ENCODE measurements at regions not wholly inside any gene's neighbourhood (a gene's known extent, or its start where the extent isn't known, plus 50 kb on each side); places are given as distances from the start of the nearest gene placed in this dataset.

DNA sequence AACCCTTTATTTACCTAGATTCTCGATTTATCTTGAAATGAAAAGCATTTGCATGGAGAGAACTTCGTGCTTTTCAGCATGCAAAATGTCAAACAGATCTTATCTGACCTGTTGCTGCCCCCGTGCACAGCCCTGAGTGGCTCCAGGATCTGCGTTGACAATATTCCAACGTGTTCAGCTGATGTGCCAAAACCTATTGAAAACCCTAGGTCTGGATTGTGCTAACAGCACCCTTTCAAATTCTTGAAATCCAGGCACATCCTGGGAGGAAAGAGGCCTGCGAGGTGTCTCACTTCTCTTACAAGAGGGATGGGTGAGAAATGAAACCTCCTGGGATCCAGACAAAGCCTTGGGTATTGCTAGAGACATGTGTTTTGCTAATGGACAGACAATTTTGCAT lies 231.8 kb downstream of the MAP2K4 start:
- H3K36me3 Mint-ChIP-seq (ENCODE audit: low read depth): no peaks in the 10 kb centered on the region
- H3K27ac Mint-ChIP-seq: no peak overlapping the region
- no peak for DNase-seq
- H3K4me3 Mint-ChIP-seq: no peak overlapping the region
- no peaks in the 10 kb centered on the region for H3K27me3 Mint-ChIP-seq
- H3K9me3 Mint-ChIP-seq: no peaks in the 10 kb centered on the region
- POLR2A ChIA-PET: no interaction called here
- no peaks in the 10 kb centered on the region for H3K4me1 Mint-ChIP-seq
- CTCF ChIA-PET: no interaction called here

DNA sequence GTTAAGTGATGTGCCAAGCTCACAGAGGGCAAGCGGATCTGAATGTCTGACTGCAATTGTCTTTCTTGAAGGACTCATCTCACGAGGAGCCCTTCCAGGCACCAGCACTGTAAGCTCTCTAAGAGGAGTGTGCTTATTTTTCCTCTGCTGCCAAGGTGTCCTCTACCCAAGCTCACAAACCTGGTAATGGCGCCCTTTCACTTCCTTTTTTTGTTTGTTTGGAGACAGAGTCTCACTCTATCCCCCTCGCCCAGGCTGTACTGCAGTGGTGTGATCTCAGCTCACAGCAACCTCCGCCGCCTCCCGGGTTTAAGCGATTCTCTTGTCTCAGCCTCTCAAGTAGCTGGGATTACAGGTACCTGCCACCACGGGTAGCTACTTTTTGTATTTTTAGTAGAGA lies 233.8 kb downstream of the MAP2K4 start:
- CTCF ChIA-PET: no interaction called here
- no peaks in the 10 kb centered on the region for H3K27me3 Mint-ChIP-seq

DNA sequence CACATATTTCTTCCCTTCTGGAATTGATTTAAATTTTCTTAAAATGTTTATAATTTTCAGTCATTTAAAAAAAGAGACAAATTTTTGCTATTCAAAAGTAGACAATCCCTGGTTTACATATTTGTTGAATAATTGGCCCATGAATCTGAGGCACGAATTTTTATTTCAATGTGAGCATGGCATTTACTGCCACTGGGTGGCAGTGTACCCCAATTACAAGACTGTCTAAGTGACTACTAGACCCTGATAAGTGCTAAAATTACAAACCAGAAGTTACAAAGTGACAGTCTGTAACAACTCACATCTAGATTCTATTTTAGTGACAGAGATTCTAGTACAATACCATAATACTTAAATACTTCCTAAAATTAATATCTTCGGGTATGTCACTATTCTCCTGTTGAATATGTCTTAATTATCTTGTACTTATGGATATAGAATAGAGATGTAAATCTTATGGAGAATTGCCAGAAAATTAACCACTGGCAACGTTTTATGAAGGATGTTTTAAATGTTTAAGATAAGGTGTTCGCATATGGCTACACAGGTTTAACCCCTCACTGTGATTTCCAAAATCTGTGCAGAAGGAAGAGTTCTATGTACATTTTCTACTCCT lies 235.8 kb downstream of the MAP2K4 start:
- H3K4me3 Mint-ChIP-seq: no peak overlapping the region
- POLR2A ChIA-PET: no interaction called here
- H3K9me3 Mint-ChIP-seq: peaks cover 5% of the 10 kb centered on the region
- no peaks in the 10 kb centered on the region for H3K4me1 Mint-ChIP-seq
- H3K27ac Mint-ChIP-seq: no peak overlapping the region
- CTCF ChIA-PET: interaction anchor here (1.3 kb wide), 1 partner anchor 46 kb away, joined by 3 read pairs; no protein-coding TSS in a partner anchor
- no peak for DNase-seq
- no peaks in the 10 kb centered on the region for H3K27me3 Mint-ChIP-seq
- H3K36me3 Mint-ChIP-seq (ENCODE audit: low read depth): no peaks in the 10 kb centered on the region

More for the DNA sequence above, 233.8 kb downstream of the MAP2K4 start:
- Mint-ChIP-seq H3K4me1 (no peaks in the 10 kb centered on the region), H3K4me3 (no peak overlapping the region), H3K9me3 (no peaks in the 10 kb centered on the region), H3K36me3 (ENCODE audit: low read depth) (no peaks in the 10 kb centered on the region), H3K27ac (no peak overlapping the region)
- no peak for DNase-seq
- POLR2A ChIA-PET: no interaction called here

- H3K4me3 Mint-ChIP-seq: no peak overlapping the region
- H3K9me3 Mint-ChIP-seq: peaks cover 10% of the 10 kb centered on the region
- ChIA-PET CTCF (no interaction called here), POLR2A (no interaction called here)
- H3K36me3 Mint-ChIP-seq (ENCODE audit: low read depth): no peaks in the 10 kb centered on the region
- no peaks in the 10 kb centered on the region for H3K27me3 Mint-ChIP-seq
- no peak overlapping the region for H3K27ac Mint-ChIP-seq
- no peaks in the 10 kb centered on the region for H3K4me1 Mint-ChIP-seq
- no peak for DNase-seq
Observed at GRCh38 chr17:12257176-12257575, 236.5 kb downstream of the MAP2K4 start.

GRCh38 chr17:12261354-12261753 lies 240.7 kb downstream of the MAP2K4 start:
- ChIA-PET CTCF (no interaction called here), POLR2A (no interaction called here)
- Mint-ChIP-seq H3K36me3 (ENCODE audit: low read depth) (no peaks in the 10 kb centered on the region), H3K4me1 (no peaks in the 10 kb centered on the region), H3K9me3 (peaks cover 12% of the 10 kb centered on the region), H3K27ac (no peak overlapping the region), H3K4me3 (no peak overlapping the region), H3K27me3 (no peaks in the 10 kb centered on the region)
- no peak for DNase-seq

DNA sequence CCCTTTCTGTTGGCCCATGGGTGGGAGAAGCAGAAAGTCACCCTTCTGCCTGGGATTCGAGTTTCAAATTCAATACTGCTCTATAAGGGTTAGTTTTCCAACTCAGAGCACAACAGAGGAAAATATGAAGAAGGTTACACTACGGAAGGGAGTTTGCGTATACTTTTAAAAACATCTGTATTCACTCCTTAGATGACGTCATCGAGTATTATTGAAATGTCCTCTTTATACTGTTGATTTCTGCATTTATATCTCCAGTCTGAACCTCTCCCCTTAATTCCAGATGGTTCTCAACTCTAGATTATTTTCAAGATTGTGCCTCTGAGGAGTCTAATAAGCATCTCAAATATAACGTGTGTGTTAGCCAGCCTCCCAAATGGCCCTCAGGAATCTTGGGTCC lies 249.1 kb downstream of the MAP2K4 start:
- no peak for DNase-seq
- no peak overlapping the region for H3K27ac Mint-ChIP-seq
- no peaks in the 10 kb centered on the region for H3K4me1 Mint-ChIP-seq
- H3K36me3 Mint-ChIP-seq (ENCODE audit: low read depth): no peaks in the 10 kb centered on the region
- H3K27me3 Mint-ChIP-seq: no peaks in the 10 kb centered on the region
- POLR2A ChIA-PET: no interaction called here
- CTCF ChIA-PET: no interaction called here
- H3K4me3 Mint-ChIP-seq: no peak overlapping the region
- H3K9me3 Mint-ChIP-seq: peaks cover 2% of the 10 kb centered on the region

DNA sequence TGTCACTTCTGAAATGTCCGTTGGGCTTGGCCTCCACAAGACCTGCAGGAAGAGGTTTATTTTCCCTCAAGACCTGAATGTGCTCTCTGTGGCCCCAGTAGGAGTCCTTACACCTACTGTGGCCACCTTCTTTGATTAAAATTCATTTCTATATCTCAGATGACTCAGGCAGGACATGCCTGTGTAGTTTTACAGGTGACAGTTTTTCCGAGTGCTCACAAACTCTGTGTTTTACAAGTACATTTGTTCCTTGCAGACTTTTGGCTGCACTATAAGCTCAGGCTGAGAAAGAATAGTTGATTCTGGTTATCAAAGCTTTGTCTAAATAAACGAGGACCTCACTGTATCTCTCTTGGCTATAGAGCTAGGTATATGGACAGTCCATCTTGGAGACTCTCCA lies 257.1 kb downstream of the MAP2K4 start:
- CTCF ChIA-PET: no interaction called here
- Mint-ChIP-seq H3K4me3 (no peak overlapping the region), H3K27me3 (no peaks in the 10 kb centered on the region), H3K36me3 (ENCODE audit: low read depth) (no peaks in the 10 kb centered on the region), H3K4me1 (no peaks in the 10 kb centered on the region), H3K27ac (no peak overlapping the region), H3K9me3 (peaks cover 10% of the 10 kb centered on the region)
- POLR2A ChIA-PET: no interaction called here
- DNase-seq: no peak

DNA sequence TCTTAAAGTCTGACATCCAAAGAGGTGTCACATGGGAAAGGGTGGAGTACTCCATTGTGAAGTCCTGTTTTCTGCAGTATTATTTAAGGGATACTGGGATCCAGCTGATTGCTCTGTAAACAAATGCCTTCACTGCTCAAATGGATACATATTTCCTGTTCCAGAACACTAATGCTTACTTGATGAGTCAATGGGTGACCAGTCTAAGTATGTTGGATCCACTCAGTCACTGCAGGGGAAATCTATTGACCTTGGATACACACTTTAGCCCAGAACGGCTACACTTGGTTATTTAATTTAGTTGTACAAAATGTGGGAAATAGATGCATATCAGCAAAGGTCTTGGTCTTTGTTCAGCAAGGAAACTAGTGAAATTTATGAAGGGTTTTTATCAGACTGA lies 261.4 kb downstream of the MAP2K4 start:
- Mint-ChIP-seq H3K4me1 (no peaks in the 10 kb centered on the region), H3K9me3 (peaks cover 5% of the 10 kb centered on the region), H3K27me3 (no peaks in the 10 kb centered on the region), H3K27ac (no peak overlapping the region), H3K36me3 (ENCODE audit: low read depth) (no peaks in the 10 kb centered on the region), H3K4me3 (no peak overlapping the region)
- ChIA-PET CTCF (no interaction called here), POLR2A (no interaction called here)
- DNase-seq: no peak

DNA sequence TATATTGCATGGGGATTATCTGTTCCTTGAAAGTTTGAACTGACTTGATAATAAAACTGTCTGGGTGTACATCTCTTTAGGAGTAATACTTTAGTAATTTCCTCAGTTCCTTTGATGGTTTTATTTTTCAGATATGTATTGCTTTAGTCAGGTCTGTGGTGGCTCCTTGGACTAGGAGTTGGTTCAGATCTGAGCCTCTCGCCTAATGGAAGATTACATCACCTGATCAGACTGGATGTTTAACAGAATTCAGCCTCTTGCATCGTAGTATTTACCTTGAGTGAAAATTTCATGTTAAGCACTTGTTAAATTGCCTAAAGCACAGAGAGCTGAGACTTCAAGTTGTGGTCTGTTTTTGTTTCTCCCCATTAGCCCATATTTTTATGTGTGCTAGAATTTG lies 267.3 kb downstream of the MAP2K4 start:
- no peaks in the 10 kb centered on the region for H3K27me3 Mint-ChIP-seq
- H3K36me3 Mint-ChIP-seq (ENCODE audit: low read depth): no peaks in the 10 kb centered on the region
- H3K4me3 Mint-ChIP-seq: no peak overlapping the region
- peaks cover 12% of the 10 kb centered on the region for H3K9me3 Mint-ChIP-seq
- H3K27ac Mint-ChIP-seq: no peak overlapping the region
- CTCF ChIA-PET: no interaction called here
- DNase-seq: no peak
- H3K4me1 Mint-ChIP-seq: no peaks in the 10 kb centered on the region
- POLR2A ChIA-PET: no interaction called here

- H3K4me1 Mint-ChIP-seq: no peaks in the 10 kb centered on the region
- H3K36me3 Mint-ChIP-seq (ENCODE audit: low read depth): no peaks in the 10 kb centered on the region
- no peaks in the 10 kb centered on the region for H3K27me3 Mint-ChIP-seq
- no peak for DNase-seq
- H3K27ac Mint-ChIP-seq: no peak overlapping the region
- CTCF ChIA-PET: no interaction called here
- no peak overlapping the region for H3K4me3 Mint-ChIP-seq
- peaks cover 10% of the 10 kb centered on the region for H3K9me3 Mint-ChIP-seq
- POLR2A ChIA-PET: no interaction called here
Observed at GRCh38 chr17:12290207-12290606, 269.5 kb downstream of the MAP2K4 start.

DNA sequence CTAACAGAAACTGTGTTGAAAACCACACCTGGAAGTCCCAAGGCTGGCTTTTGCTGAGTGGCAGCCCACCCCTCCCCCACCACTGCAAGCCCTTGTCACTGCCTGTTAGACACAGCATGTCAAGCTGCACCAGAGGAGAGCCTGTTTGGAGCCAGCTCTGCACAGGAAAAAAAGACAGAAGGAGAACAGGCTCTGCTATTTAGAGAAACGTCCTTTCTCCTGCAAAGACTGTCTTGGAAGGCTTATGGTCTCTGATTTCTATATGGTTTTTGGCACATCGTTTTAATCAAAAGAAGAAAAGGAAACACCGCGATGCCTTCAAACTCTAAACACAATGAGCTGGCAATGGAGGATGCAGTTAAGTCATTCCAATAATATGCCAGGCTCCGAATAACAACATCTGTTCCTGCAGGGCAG lies 275.5 kb downstream of the MAP2K4 start:
- no peak for DNase-seq
- H3K9me3 Mint-ChIP-seq: peaks cover 3% of the 10 kb centered on the region
- H3K4me1 Mint-ChIP-seq: no peaks in the 10 kb centered on the region
- no peak overlapping the region for H3K4me3 Mint-ChIP-seq
- H3K27ac Mint-ChIP-seq: no peak overlapping the region
- ChIA-PET CTCF (no interaction called here), POLR2A (no interaction called here)
- H3K36me3 Mint-ChIP-seq (ENCODE audit: low read depth): no peaks in the 10 kb centered on the region
- H3K27me3 Mint-ChIP-seq: no peaks in the 10 kb centered on the region

DNA sequence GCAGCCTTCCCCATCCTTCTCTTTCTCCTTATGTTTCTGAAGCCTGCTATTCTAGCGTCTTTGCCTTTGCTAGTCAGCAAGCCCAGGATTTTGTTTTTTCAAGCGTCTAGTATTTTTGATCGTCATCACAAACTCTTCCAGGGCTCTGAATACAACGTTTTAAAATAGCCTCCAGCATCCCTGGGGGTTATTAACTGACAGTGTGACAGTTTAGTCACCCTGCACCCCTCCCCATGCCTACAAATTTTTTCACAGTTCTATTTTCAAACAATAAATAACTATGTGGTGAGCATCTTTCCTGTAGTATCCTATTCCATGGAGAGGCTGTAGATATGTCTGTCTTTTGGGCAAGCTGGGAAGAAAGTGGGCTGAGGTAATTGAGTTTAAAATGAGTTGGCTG lies 280.9 kb downstream of the MAP2K4 start:
- H3K4me1 Mint-ChIP-seq: no peaks in the 10 kb centered on the region
- peaks cover 4% of the 10 kb centered on the region for H3K9me3 Mint-ChIP-seq
- CTCF ChIA-PET: no interaction called here
- no peaks in the 10 kb centered on the region for H3K27me3 Mint-ChIP-seq
- POLR2A ChIA-PET: no interaction called here
- no peak overlapping the region for H3K27ac Mint-ChIP-seq
- H3K36me3 Mint-ChIP-seq (ENCODE audit: low read depth): no peaks in the 10 kb centered on the region
- no peak overlapping the region for H3K4me3 Mint-ChIP-seq
- no peak for DNase-seq

DNA sequence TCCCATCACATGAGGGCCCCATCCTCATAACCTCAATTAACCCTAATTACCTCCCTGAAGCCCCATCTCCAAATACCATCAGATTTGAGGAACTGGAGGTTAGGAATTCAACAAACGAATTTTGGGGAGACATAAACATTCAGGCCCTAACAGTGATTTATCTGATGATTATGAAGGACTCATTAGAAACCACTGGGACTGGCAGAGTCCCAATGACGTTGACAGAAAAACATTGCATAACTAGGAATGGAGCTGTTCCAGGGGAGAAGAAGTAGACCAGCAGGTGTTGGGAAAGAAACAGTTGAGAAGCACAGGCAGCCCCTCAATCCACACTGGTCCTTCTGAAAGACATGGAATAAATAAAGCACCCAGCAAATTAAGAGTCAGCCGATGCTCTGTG lies 282.0 kb downstream of the MAP2K4 start:
- no peaks in the 10 kb centered on the region for H3K4me1 Mint-ChIP-seq
- no peak for DNase-seq
- H3K27me3 Mint-ChIP-seq: no peaks in the 10 kb centered on the region
- H3K4me3 Mint-ChIP-seq: no peak overlapping the region
- H3K9me3 Mint-ChIP-seq: peaks cover 2% of the 10 kb centered on the region
- ChIA-PET POLR2A (no interaction called here), CTCF (no interaction called here)
- H3K27ac Mint-ChIP-seq: no peak overlapping the region
- H3K36me3 Mint-ChIP-seq (ENCODE audit: low read depth): no peaks in the 10 kb centered on the region

GRCh38 chr17:12310811-12311210 lies 290.1 kb downstream of the MAP2K4 start:
- Mint-ChIP-seq H3K9me3 (peaks cover 17% of the 10 kb centered on the region), H3K4me3 (no peak overlapping the region), H3K27ac (no peak overlapping the region), H3K4me1 (no peaks in the 10 kb centered on the region), H3K27me3 (no peaks in the 10 kb centered on the region), H3K36me3 (ENCODE audit: low read depth) (no peaks in the 10 kb centered on the region)
- ChIA-PET CTCF (no interaction called here), POLR2A (no interaction called here)
- DNase-seq: no peak

GRCh38 chr17:12312692-12313091 lies 292.0 kb downstream of the MAP2K4 start:
- no peaks in the 10 kb centered on the region for H3K27me3 Mint-ChIP-seq
- CTCF ChIA-PET: no interaction called here
- H3K9me3 Mint-ChIP-seq: peaks cover 17% of the 10 kb centered on the region
- no peak overlapping the region for H3K27ac Mint-ChIP-seq
- no peak overlapping the region for H3K4me3 Mint-ChIP-seq
- no peaks in the 10 kb centered on the region for H3K36me3 Mint-ChIP-seq (ENCODE audit: low read depth)
- no peak for DNase-seq
- no peaks in the 10 kb centered on the region for H3K4me1 Mint-ChIP-seq
- POLR2A ChIA-PET: no interaction called here

All from activated CD4-positive, alpha-beta memory T cell treated with anti-CD3 and anti-CD28 coated beads, Interleukin-2, amount 10 ng/mL, durations not matched to agents 7 days and 5 days (primary cell).